HG03342 (cell line): ENCODE measurements at regions not wholly inside any gene's neighbourhood (a gene's known extent, or its start where the extent isn't known, plus 50 kb on each side); places are given as distances from the start of the nearest gene placed in this dataset.
"Not testable (repeated sequence)": the region's sequence is repeated elsewhere in the genome, so short reads cannot be mapped to it uniquely, and the experiment has no call there.

Experiments used
- ATAC-seq: cut with Tn5 transposase; IDR thresholded peaks from one replicate; pipeline ENCODE4 v1.9.1; 2021; ENCODE audit warnings: mild to moderate bottlenecking, moderate library complexity; ENCODE audit not compliant: unreplicated experiment

GRCh38 chr9:110008663-110009062 is 199.3 kb downstream of the C9orf152 start:
- ATAC-seq: no peak

GRCh38 chr9:110011628-110012320 is 196.2 kb downstream of the C9orf152 start:
- no peak for ATAC-seq

GRCh38 chr9:110013064-110013463 is 194.9 kb downstream of the C9orf152 start:
- ATAC-seq: no peak

- ATAC-seq: no peak
Measured at GRCh38 chr9:110015759-110016158, 192.2 kb downstream of the C9orf152 start.

DNA sequence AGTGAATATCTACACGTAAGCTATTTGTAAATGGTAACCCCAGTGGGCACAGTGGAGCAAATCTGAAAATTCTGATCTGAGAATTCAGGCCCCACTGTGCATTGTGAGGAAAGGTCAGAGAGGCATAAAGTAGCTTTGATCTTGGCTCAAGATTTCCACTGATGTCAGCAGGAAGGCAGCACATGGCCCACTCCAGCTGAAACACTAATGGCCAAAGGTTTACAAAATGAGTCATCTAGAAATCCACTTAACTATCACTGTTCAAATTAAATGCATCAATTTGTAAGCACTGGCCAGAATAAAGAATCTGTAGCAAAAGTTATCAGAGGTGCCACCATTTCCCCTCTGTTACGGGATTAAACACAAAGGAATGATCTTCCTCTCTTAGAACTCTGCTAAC is 191.6 kb downstream of the C9orf152 start:
- ATAC-seq: no peak

GRCh38 chr9:110020216-110020615 is 187.7 kb downstream of the C9orf152 start:
- not testable (repeated sequence) for ATAC-seq

GRCh38 chr9:110021891-110022290 is 186.1 kb downstream of the C9orf152 start:
- peak; percentile 95 for ATAC-seq

DNA sequence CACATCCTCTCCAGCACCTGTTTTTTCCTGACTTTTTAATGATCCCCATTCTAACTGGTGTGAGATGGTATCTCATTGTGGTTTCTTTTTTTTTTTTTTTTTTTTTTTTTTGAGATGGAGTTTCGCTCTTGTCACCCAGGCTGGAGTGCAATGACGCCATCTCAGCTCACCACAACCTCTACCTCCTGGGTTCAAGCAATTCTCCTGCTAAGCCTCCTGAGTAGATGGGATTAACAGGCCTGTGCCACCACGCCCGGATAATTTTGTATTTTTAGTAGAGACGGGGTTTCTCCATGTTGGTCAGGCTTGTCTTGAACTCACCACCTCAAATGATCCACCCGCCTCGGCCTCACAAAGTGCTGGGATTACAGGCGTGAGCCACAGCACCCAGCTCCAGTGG is 184.7 kb downstream of the C9orf152 start:
- ATAC-seq: not testable (repeated sequence)

DNA sequence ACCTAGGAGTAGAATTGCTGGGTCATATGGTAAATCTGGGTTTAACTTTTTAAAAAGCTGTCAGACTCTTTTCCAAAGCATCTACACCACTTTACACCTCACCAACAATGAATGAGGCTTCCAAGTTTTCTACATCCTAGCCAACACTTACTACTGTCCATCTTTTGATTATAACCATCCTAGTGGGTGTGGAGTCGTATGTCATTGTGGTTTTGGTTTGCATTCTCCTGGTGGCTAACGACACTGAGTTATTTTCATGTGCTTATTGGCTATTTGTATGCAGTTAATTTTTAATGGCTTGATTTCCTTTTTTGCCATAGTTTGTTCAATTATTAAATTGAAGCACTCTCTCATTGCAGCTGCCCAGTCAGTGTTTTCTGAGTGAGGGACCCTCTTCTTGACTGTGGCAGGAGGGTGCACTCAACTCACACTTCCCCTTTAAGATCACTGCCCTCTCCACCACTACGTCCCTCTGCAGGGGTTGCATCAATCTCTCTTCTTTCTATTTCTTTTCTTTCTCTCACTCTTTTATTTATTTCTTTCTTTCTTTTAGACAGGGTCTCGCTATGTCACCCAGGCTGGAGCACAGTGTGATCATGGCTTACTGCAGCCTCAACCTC is 182.3 kb downstream of the C9orf152 start:
- no peak for ATAC-seq

DNA sequence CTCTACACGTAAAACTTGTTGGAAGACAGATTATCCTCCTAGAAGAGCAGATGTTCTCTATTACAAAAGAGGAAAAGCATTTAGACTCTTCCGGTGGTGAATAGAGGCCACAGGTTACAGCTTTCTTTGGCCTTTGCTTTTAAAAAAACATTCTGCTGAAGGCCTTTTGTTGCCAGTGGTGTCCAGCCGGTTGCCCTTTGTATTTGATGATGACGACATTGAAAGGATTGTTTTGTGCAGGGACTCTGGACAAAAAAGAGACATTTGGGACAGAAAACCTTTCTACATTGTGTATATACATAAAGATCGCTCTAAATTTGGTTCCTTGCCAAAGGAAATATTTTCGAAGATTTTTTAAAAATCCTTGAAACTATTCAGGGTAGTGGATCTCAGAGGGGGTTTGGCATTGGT is 180.3 kb downstream of the C9orf152 start:
- no peak for ATAC-seq

DNA sequence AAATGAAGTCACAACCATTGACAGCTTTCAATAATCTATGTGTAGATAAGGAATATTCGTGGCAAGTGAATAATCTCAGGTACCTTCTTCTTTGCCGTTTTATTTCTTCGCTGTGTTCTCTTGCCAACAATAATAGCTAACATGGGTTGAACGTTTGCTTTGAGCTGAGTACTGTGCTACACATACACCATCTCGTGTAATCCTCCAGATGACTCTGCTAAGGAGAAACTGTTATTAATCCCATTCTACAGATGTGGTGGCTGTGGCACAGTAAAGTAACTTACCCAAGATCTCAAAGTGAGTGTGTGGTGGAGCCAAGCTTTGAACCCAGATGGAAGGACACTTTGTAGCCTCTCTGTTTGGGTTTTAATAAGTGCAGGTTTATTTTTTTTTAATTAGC is 179.7 kb downstream of the C9orf152 start:
- no peak for ATAC-seq

GRCh38 chr9:110028676-110029075 is 179.3 kb downstream of the C9orf152 start:
- ATAC-seq: no peak

- ATAC-seq: no peak
Measured at GRCh38 chr9:110029429-110029955, 178.5 kb downstream of the C9orf152 start.

DNA sequence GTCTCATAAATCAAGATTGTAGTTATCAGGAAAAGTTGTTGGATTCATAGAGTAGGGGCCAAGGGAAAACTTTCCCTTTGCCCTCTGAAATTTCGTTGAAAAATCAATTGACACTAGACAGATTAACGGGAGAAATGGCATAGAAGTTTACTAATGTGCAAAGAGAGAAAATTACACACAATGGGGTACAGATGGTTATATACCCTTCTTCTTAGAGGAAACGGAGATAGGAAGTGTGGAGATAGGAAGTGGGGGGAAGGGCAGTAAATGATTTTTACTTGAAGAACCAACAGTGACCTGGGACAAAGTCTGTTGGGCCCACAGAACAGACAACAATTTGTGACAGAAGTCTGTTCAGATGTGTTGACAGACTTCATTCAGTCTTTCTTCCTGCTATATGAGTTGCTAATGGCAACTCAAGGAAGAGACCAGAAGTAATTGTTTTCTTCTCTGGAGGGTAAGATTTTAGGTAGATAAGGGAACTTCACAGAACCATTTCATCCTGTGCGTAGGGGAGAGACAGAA is 177.9 kb downstream of the C9orf152 start:
- no peak for ATAC-seq

DNA sequence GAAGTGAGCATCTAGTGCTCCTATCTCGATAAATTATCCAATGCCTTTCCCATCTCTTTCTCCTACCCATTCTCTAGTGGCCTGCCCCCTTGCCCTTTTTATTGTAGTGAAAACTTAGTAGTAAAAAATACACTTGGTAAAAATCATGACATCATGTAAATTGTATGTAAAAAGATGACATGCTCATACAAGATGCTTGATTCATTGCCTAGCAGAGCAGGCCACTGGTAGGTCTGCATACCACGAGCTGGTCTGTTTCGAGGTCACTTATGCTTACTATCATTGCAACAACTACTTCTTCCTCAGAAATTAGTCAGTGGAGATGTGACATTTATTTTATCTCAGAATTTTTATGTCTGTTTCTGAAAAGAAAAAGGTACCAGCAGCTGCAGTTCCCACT is 177.3 kb downstream of the C9orf152 start:
- ATAC-seq: no peak

DNA sequence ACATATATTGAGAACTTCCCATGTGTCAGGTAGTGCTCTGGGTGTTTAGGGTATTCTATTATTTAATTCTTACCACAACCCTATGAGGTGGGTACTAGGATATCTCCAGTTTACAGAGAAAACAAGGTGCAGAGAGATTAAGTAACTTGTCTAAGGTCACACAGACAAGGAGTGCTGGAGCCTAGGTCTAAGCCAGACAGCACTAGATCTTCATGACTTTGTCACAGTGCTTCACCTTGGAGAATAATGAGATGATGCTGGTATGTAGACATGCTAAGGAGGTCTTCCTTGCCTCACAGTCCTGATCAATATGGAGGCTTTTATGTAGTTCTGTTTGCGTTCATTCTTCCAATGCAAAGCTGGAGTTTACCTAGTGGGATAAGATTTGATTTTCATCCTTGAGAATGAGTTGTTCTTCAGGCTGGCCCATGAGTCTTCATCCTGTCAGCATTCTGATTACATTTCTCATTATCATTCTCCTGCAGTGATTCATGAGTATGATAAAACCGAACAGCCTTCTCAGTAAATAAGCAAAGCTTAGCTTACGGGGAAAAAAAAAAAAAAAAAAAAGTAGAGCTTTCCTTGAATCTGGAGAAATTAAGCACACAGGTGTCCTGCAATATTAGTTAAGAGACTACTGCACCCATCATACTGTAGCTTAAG is 176.3 kb downstream of the C9orf152 start:
- ATAC-seq: no peak

DNA sequence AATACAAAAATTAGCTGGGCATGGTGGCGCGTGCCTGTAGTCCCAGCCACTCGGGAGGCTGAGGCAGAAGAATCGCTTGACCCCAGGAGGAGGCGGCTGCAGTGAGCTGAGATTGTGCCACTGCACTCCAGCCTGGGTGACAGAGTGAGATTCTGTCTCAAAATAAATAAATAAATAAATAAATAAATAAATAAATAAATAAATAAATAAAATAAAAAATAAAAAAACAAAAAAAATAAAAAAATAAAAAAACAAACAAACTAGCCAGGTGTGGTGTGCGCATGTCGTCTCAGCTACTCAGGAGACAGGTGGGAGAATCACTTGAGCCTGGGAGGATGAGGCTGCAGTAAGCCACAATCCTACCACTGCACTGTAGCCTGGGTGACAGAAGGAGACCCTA is 175.4 kb downstream of the C9orf152 start:
- ATAC-seq: not testable (repeated sequence)

GRCh38 chr9:110033869-110034268 is 174.1 kb downstream of the C9orf152 start:
- ATAC-seq: no peak

- ATAC-seq: no peak
Measured at GRCh38 chr9:110036286-110036685, 171.7 kb downstream of the C9orf152 start.

DNA sequence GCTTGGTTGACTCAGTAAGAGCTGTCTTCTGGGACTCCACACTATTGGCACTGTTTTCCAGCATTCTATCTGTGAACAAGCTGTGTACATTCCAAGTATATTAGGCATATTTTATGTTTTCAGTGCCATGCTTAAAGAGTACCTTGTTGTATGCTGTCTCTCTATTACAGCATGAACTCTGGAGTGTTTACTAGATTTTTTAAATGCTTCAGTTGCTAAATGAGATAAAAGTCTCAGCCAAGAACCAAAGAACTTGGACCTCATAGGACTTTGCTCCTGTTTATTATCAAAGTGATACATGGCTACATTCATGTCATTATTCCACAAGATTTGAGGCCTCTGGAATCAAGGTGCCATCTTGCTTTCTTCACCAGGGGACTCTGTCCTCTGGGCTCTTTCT is 167.2 kb downstream of the C9orf152 start:
- no peak for ATAC-seq

DNA sequence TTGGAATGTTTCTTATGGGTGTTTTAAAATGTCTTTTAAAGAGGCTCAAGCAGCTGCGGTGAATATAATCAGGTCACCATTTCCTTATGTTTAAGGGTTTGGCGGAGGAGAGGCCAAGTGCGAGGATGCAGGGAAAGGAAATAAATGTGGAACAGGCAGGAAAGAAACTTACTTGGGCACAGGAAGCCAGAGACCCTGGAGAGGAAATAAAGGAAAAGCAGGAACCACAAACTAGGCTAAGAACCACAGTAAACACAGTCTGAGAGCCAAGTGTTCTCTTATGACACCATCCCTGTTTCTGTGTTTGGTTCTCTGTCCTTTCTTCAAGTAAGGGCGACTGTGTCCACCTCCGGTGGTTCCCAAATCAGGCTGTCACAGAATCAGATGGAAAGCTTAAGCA is 166.5 kb downstream of the C9orf152 start:
- ATAC-seq: no peak
